Neural progenitor cell (in vitro differentiated cells): ENCODE measurements at regions not wholly inside any gene's neighbourhood (a gene's known extent, or its start where the extent isn't known, plus 50 kb on each side); places are given as distances from the start of the nearest gene placed in this dataset.

Experiments used
- DNase-seq: peaks from one replicate; pipeline ENCODE4 v3.0.0-alpha.2; 2016; ENCODE audit warnings: low spot score
- H2AFZ ChIP-seq: fragments of 200-600 bp; sonication (generic); replicated peaks from 2 replicates; pipeline ENCODE4 v1.6.1; 2016; ENCODE audit warnings: antibody characterized with exemption
- H3F3A ChIP-seq: fragments of 200-600 bp; sonication (generic); 2 replicates; pipeline ENCODE4 v1.6.1; 2016; ENCODE audit warnings: antibody characterized with exemption, low read depth
- H3K27ac ChIP-seq: fragments of 200-600 bp; sonication (generic); 2 replicates; pipeline ENCODE4 v1.5.1; 2016; ENCODE audit warnings: mild to moderate bottlenecking
- H3K27me3 ChIP-seq: fragments of 200-600 bp; sonication (generic); 2 replicates; pipeline ENCODE4 v1.6.1; 2016; ENCODE audit warnings: mild to moderate bottlenecking, moderate library complexity
- H3K36me3 ChIP-seq: fragments of 200-600 bp; sonication (generic); 2 replicates; pipeline ENCODE4 v1.5.1; 2016
- H3K4me1 ChIP-seq: fragments of 200-600 bp; sonication (generic); 2 replicates; pipeline ENCODE4 v1.6.1; 2016; ENCODE audit warnings: mixed run types
- H3K4me2 ChIP-seq: fragments of 200-600 bp; sonication (generic); 2 replicates; pipeline ENCODE4 v1.6.1; 2016
- H3K4me3 ChIP-seq: fragments of 200-600 bp; sonication (generic); 2 replicates; pipeline ENCODE4 v1.5.1; 2016
- H3K79me2 ChIP-seq: fragments of 200-600 bp; sonication (generic); 2 replicates; pipeline ENCODE4 v1.6.1; 2016; ENCODE audit warnings: low read depth
- H3K9ac ChIP-seq: fragments of 200-600 bp; sonication (generic); 2 replicates; pipeline ENCODE4 v1.6.1; 2016
- H3K9me3 ChIP-seq: fragments of 200-600 bp; sonication (generic); 2 replicates; pipeline ENCODE4 v1.5.1; 2016; ENCODE audit warnings: low read depth
- H4K20me1 ChIP-seq: fragments of 200-600 bp; sonication (generic); 2 replicates; pipeline ENCODE4 v1.6.1; 2016; ENCODE audit warnings: low read depth
- H3K27ac Mint-ChIP-seq: 3 replicates; pipeline ENCODE4 v1.8.0; 2021; ENCODE audit warnings: mixed read lengths
- H3K27me3 Mint-ChIP-seq: 2 replicates; pipeline ENCODE4 v1.8.0; 2022; ENCODE audit warnings: low read depth, mild to moderate bottlenecking, inconsistent platforms, moderate library complexity, mixed read lengths; ENCODE audit not compliant: insufficient read depth
- H3K36me3 Mint-ChIP-seq: 3 replicates; pipeline ENCODE4 v1.8.0; 2021; ENCODE audit warnings: mixed read lengths
- H3K4me1 Mint-ChIP-seq: 3 replicates; pipeline ENCODE4 v1.8.0; 2021; ENCODE audit warnings: mixed read lengths
- H3K4me3 Mint-ChIP-seq: 3 replicates; pipeline ENCODE4 v1.8.0; 2021; ENCODE audit warnings: mild to moderate bottlenecking, moderate library complexity, mixed read lengths
- H3K9me3 Mint-ChIP-seq: 3 replicates; pipeline ENCODE4 v1.8.0; 2020; ENCODE audit warnings: mixed read lengths
- EZH2 ChIP-seq: fragments of 200-600 bp; sonication (generic); IDR thresholded peaks from 2 replicates; pipeline ENCODE4 v1.6.1; 2017; ENCODE audit warnings: antibody characterized with exemption, mild to moderate bottlenecking, moderate library complexity
- EZH2phosphoT487 ChIP-seq: fragments of 200-600 bp; sonication (generic); IDR thresholded peaks from 2 replicates; pipeline ENCODE4 v1.6.1; 2017; ENCODE audit warnings: antibody characterized with exemption
- TF ChIP-seq, protein P1 (sequence below): fragments of 200-600 bp; sonication (generic); IDR thresholded peaks from 2 replicates; pipeline ENCODE4 v1.5.1; 2017; ENCODE audit warnings: antibody characterized with exemption, mild to moderate bottlenecking

DNA sequence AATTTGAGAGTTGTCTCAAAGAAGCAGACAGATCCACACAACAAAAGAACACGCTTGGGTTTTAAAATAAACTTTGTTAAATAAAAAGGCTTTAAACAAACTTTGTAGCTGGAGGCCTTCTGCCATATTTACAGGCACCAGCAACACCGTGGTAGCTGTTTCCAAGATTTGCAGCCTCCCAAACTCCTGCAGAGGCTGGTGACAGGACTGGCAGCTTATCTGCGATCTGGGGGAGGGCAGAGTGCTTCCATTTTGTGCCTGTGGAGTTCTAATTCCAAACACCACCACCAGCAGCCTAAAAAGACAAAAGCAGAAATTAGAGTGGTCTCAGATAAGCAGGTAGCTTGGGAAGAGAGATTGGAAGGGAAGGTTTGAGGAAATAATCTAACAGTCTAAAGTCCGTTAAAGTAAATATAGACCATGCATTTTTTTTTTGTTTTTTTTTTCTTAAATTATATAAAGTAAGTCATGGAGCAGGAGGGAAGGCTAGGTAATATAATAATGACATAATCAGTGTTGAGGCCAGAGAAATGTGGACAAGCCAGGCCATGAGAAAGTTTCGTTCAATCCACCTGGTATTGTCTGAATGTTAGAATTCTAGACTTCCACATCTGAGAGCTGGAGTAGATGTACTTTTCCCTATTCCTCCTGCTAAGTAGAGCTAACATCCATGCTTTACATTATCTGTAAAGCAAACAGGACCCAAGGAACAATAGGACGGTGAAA is 69.6 kb upstream of the TMEM132D start:
- Mint-ChIP-seq H3K27ac (no peak overlapping the region), H3K4me3 (no peak overlapping the region), H3K36me3 (no peaks in the 10 kb centered on the region), H3K4me1 (no peaks in the 10 kb centered on the region), H3K27me3 (peaks cover 3% of the 10 kb centered on the region), H3K9me3 (peaks cover 3% of the 10 kb centered on the region)
- DNase-seq = no peak
- Histone ChIP-seq H3K4me3 (no peak overlapping the region), H3K79me2 (no peaks in the 10 kb centered on the region), H4K20me1 (no peaks in the 10 kb centered on the region), H3K36me3 (no peaks in the 10 kb centered on the region), H3K9me3 (no peaks in the 10 kb centered on the region), H3K27me3 (no peaks in the 10 kb centered on the region), H2AFZ (peak overlapping the region; percentile 34), H3K27ac (no peak overlapping the region), H3F3A (no peaks in the 10 kb centered on the region), H3K4me1 (peaks cover 6% of the 10 kb centered on the region), H3K9ac (no peak overlapping the region), H3K4me2 (no peak overlapping the region)
- no peak for TF ChIP-seq EZH2
- TF ChIP-seq, protein P1, sequence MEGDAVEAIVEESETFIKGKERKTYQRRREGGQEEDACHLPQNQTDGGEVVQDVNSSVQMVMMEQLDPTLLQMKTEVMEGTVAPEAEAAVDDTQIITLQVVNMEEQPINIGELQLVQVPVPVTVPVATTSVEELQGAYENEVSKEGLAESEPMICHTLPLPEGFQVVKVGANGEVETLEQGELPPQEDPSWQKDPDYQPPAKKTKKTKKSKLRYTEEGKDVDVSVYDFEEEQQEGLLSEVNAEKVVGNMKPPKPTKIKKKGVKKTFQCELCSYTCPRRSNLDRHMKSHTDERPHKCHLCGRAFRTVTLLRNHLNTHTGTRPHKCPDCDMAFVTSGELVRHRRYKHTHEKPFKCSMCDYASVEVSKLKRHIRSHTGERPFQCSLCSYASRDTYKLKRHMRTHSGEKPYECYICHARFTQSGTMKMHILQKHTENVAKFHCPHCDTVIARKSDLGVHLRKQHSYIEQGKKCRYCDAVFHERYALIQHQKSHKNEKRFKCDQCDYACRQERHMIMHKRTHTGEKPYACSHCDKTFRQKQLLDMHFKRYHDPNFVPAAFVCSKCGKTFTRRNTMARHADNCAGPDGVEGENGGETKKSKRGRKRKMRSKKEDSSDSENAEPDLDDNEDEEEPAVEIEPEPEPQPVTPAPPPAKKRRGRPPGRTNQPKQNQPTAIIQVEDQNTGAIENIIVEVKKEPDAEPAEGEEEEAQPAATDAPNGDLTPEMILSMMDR = no peak
- TF ChIP-seq EZH2phosphoT487 = no peak

DNA sequence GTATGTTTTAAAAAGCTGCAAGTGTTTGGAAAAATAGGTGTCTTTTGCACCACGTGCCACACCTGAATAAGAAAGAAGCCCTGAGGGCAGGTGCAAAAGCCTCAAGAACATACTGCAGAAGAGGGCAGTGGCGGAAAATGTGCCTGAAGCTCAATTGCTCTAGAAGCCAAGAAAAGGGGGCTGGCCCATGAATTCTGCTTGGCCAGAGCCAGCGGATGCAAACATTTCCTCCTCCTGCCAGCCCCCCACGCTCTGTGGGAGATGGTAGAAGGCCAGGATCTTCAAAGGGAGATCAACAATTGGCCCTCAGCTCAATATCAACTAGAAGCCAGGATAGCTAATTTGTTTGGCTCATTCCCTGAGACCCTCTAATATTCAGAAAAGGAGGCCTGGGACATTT is 80.3 kb upstream of the TMEM132D start:
- Histone ChIP-seq H3K9me3 (no peaks in the 10 kb centered on the region), H3K9ac (no peak overlapping the region), H3K27ac (no peak overlapping the region), H3K79me2 (no peaks in the 10 kb centered on the region), H3K27me3 (no peaks in the 10 kb centered on the region), H3F3A (no peaks in the 10 kb centered on the region), H4K20me1 (no peaks in the 10 kb centered on the region), H3K4me3 (no peak overlapping the region), H3K36me3 (no peaks in the 10 kb centered on the region), H3K4me2 (no peak overlapping the region), H2AFZ (no peak overlapping the region), H3K4me1 (peaks cover 10% of the 10 kb centered on the region)
- Mint-ChIP-seq H3K4me1 (peaks cover 10% of the 10 kb centered on the region), H3K36me3 (no peaks in the 10 kb centered on the region), H3K4me3 (no peak overlapping the region), H3K27ac (no peak overlapping the region), H3K9me3 (peaks cover 8% of the 10 kb centered on the region), H3K27me3 (peaks cover 2% of the 10 kb centered on the region)
- TF ChIP-seq EZH2phosphoT487 = no peak
- no peak for TF ChIP-seq EZH2
- TF ChIP-seq, protein P1 = no peak
- DNase-seq = peak; percentile 13

DNA sequence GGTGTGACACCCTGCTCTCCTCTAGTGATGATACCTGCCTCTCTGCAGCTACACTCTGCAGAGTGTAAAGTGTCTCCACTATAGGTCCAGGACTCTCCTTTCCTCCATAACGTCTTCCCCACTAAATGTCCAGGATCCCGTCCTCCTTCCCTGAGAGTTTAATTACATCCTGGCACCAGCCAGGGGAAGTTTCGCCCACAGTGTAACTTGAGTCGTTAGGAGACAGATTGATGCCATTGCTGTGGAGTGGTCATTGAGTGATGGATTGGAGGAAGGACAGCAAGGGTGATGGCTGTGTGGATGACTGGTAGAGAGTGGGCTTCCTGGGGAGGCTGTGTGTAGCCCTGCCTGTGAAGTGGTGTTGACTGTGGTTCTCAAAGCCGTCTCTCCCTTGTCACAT is 84.0 kb upstream of the TMEM132D start:
- TF ChIP-seq EZH2 = no peak
- TF ChIP-seq, protein P1 = no peak
- no peak for TF ChIP-seq EZH2phosphoT487
- Mint-ChIP-seq H3K36me3 (no peaks in the 10 kb centered on the region), H3K9me3 (peaks cover 3% of the 10 kb centered on the region), H3K4me3 (no peak overlapping the region), H3K27me3 (peaks cover 2% of the 10 kb centered on the region), H3K4me1 (peaks cover 10% of the 10 kb centered on the region), H3K27ac (no peak overlapping the region)
- Histone ChIP-seq H3F3A (no peaks in the 10 kb centered on the region), H3K4me1 (peaks cover 10% of the 10 kb centered on the region), H3K27me3 (no peaks in the 10 kb centered on the region), H3K9me3 (no peaks in the 10 kb centered on the region), H2AFZ (no peak overlapping the region), H3K9ac (no peak overlapping the region), H3K4me2 (no peak overlapping the region), H4K20me1 (no peaks in the 10 kb centered on the region), H3K36me3 (no peaks in the 10 kb centered on the region), H3K79me2 (no peaks in the 10 kb centered on the region), H3K4me3 (no peak overlapping the region), H3K27ac (no peak overlapping the region)
- DNase-seq = no peak
